Hepatocyte (in vitro differentiated cells): ENCODE measurements at regions not wholly inside any gene's neighbourhood (a gene's known extent, or its start where the extent isn't known, plus 50 kb on each side); places are given as distances from the start of the nearest gene placed in this dataset.

ENCODE experiments used
- DNase-seq: peaks from one replicate; pipeline ENCODE4 v3.0.0-alpha.2; 2016; ENCODE audit warnings: low spot score
- H2AFZ ChIP-seq: fragments of 200-600 bp; sonication (generic); 2 replicates; pipeline ENCODE4 v1.6.0; 2016; ENCODE audit warnings: antibody characterized with exemption, mild to moderate bottlenecking
- H3K27ac ChIP-seq: fragments of 200-600 bp; sonication (generic); 2 replicates; pipeline ENCODE4 v1.5.1; 2016; ENCODE audit warnings: mild to moderate bottlenecking
- H3K27me3 ChIP-seq: fragments of 200-600 bp; sonication (generic); 2 replicates; pipeline ENCODE4 v1.6.1; 2016
- H3K36me3 ChIP-seq: fragments of 200-600 bp; sonication (generic); replicated peaks from 2 replicates; pipeline ENCODE4 v1.5.1; 2016; ENCODE audit warnings: low read depth; ENCODE audit not compliant: insufficient read depth
- H3K4me1 ChIP-seq: fragments of 200-600 bp; sonication (generic); 2 replicates; pipeline ENCODE4 v1.5.1; 2016; ENCODE audit warnings: mild to moderate bottlenecking, moderate library complexity; ENCODE audit not compliant: insufficient read depth
- H3K4me2 ChIP-seq: fragments of 200-600 bp; sonication (generic); 2 replicates; pipeline ENCODE4 v1.6.0; 2016
- H3K4me3 ChIP-seq: fragments of 200-600 bp; sonication (generic); 2 replicates; pipeline ENCODE4 v1.5.1; 2016; ENCODE audit warnings: mild to moderate bottlenecking
- H3K79me2 ChIP-seq: fragments of 200-600 bp; sonication (generic); 2 replicates; pipeline ENCODE4 v1.6.0; 2017; ENCODE audit warnings: mild to moderate bottlenecking
- H3K9me2 ChIP-seq: fragments of 200-600 bp; sonication (generic); replicated peaks from 2 replicates; pipeline ENCODE4 v1.6.0; 2017; ENCODE audit warnings: mild to moderate bottlenecking; ENCODE audit not compliant: insufficient read depth
- H3K9me3 ChIP-seq: fragments of 200-600 bp; sonication (generic); 2 replicates; pipeline ENCODE4 v1.5.1; 2016; ENCODE audit warnings: low read depth, mild to moderate bottlenecking
- H4K20me1 ChIP-seq: fragments of 200-600 bp; sonication (generic); 2 replicates; pipeline ENCODE4 v1.6.0; 2016; ENCODE audit warnings: mild to moderate bottlenecking; ENCODE audit not compliant: insufficient read depth, poor library complexity, severe bottlenecking
- CTCF ChIP-seq: fragments of 200-600 bp; sonication (generic); IDR thresholded peaks from 2 replicates; pipeline ENCODE4 v1.5.1; 2016; ENCODE audit warnings: antibody characterized with exemption, mild to moderate bottlenecking; ENCODE audit not compliant: poor library complexity
- EZH2 ChIP-seq: fragments of 200-600 bp; sonication (generic); IDR thresholded peaks from 2 replicates; pipeline ENCODE4 v1.6.1; 2016; ENCODE audit warnings: antibody characterized with exemption, mild to moderate bottlenecking, borderline replicate concordance
- EZH2phosphoT487 ChIP-seq: fragments of 200-600 bp; sonication (generic); IDR thresholded peaks from one replicate; pipeline ENCODE4 v1.6.1; 2018; ENCODE audit warnings: antibody characterized with exemption, mild to moderate bottlenecking, low read depth, moderate library complexity; ENCODE audit not compliant: unreplicated experiment, severe bottlenecking
- WGBS: methylation state at CpG from one replicate; pipeline ENCODE4 v1.1.6; 2016; ENCODE audit warnings: low lambda C conversion rate; ENCODE audit errors: missing lambda C conversion rate; 5-methylcytosine and 5-hydroxymethylcytosine counted together

- no peaks in the 10 kb centered on the region for H3K79me2 ChIP-seq
- 60% methylated on average over 6 of the region's 6 CpGs for WGBS
- H3K27me3 ChIP-seq = no peaks in the 10 kb centered on the region
- H4K20me1 ChIP-seq = no peaks in the 10 kb centered on the region
- peak; percentile 9 for DNase-seq
- H3K9me2 ChIP-seq = no peaks in the 10 kb centered on the region
- no peak for TF ChIP-seq EZH2phosphoT487
- no peak for TF ChIP-seq CTCF
- no peak for TF ChIP-seq EZH2
- H3K36me3 ChIP-seq = no peaks in the 10 kb centered on the region
- H3K9me3 ChIP-seq = no peaks in the 10 kb centered on the region
- H3K4me2 ChIP-seq = no peak overlapping the region
- no peak overlapping the region for H2AFZ ChIP-seq
- no peak overlapping the region for H3K27ac ChIP-seq
- peaks cover 18% of the 10 kb centered on the region for H3K4me1 ChIP-seq
- H3K4me3 ChIP-seq = no peak overlapping the region
Measured at GRCh38 chr7:115631782-115632181, 398.8 kb downstream of the TFEC start.

- Histone ChIP-seq H3K27ac (no peak overlapping the region), H4K20me1 (no peaks in the 10 kb centered on the region), H3K4me3 (no peak overlapping the region), H3K27me3 (no peaks in the 10 kb centered on the region), H3K4me1 (peaks cover 8% of the 10 kb centered on the region), H3K4me2 (no peak overlapping the region), H3K79me2 (no peaks in the 10 kb centered on the region), H2AFZ (no peak overlapping the region), H3K36me3 (no peaks in the 10 kb centered on the region), H3K9me3 (no peaks in the 10 kb centered on the region), H3K9me2 (no peaks in the 10 kb centered on the region)
- TF ChIP-seq EZH2phosphoT487 = no peak
- no peak for TF ChIP-seq EZH2
- 97% methylated on average over 4 of the region's 4 CpGs for WGBS
- no peak for DNase-seq
Measured at GRCh38 chr7:115630049-115630448, 400.5 kb downstream of the TFEC start.

GRCh38 chr7:115618676-115619075 is 411.9 kb downstream of the TFEC start:
- H3K9me2 ChIP-seq = no peaks in the 10 kb centered on the region
- no peak for DNase-seq
- no peak overlapping the region for H3K4me2 ChIP-seq
- no peaks in the 10 kb centered on the region for H3K9me3 ChIP-seq
- no peaks in the 10 kb centered on the region for H4K20me1 ChIP-seq
- no peaks in the 10 kb centered on the region for H3K27me3 ChIP-seq
- H3K4me1 ChIP-seq = no peaks in the 10 kb centered on the region
- H3K27ac ChIP-seq = no peak overlapping the region
- no peak overlapping the region for H3K4me3 ChIP-seq
- H2AFZ ChIP-seq = no peak overlapping the region
- TF ChIP-seq EZH2 (no peak), CTCF (no peak), EZH2phosphoT487 (no peak)
- WGBS = 47% methylated on average over 3 of the region's 3 CpGs
- no peaks in the 10 kb centered on the region for H3K79me2 ChIP-seq
- H3K36me3 ChIP-seq = no peaks in the 10 kb centered on the region

- Histone ChIP-seq H3K9me3 (no peaks in the 10 kb centered on the region), H3K27ac (no peak overlapping the region), H2AFZ (no peak overlapping the region), H3K27me3 (no peaks in the 10 kb centered on the region), H4K20me1 (no peaks in the 10 kb centered on the region), H3K4me3 (no peak overlapping the region), H3K4me1 (no peaks in the 10 kb centered on the region), H3K4me2 (no peak overlapping the region), H3K79me2 (no peaks in the 10 kb centered on the region), H3K36me3 (no peaks in the 10 kb centered on the region), H3K9me2 (no peaks in the 10 kb centered on the region)
- TF ChIP-seq EZH2phosphoT487 (no peak), EZH2 (no peak), CTCF (no peak)
- WGBS = 95% methylated on average over 4 of the region's 4 CpGs
- DNase-seq = no peak
Measured at GRCh38 chr7:115613836-115614235, 416.7 kb downstream of the TFEC start.
